IMR-90 (cell line): ENCODE measurements at regions not wholly inside any gene's neighbourhood (a gene's known extent, or its start where the extent isn't known, plus 50 kb on each side); places are given as distances from the start of the nearest gene placed in this dataset.

ENCODE experiments used
- TF ChIP-seq, protein P1 (sequence below): fragments of 150-350 bp; IDR thresholded peaks from 2 replicates; pipeline ENCODE4 v1.6.1; 2017; ENCODE audit warnings: mild to moderate bottlenecking, antibody characterized with exemption, low read length, low read depth

DNA sequence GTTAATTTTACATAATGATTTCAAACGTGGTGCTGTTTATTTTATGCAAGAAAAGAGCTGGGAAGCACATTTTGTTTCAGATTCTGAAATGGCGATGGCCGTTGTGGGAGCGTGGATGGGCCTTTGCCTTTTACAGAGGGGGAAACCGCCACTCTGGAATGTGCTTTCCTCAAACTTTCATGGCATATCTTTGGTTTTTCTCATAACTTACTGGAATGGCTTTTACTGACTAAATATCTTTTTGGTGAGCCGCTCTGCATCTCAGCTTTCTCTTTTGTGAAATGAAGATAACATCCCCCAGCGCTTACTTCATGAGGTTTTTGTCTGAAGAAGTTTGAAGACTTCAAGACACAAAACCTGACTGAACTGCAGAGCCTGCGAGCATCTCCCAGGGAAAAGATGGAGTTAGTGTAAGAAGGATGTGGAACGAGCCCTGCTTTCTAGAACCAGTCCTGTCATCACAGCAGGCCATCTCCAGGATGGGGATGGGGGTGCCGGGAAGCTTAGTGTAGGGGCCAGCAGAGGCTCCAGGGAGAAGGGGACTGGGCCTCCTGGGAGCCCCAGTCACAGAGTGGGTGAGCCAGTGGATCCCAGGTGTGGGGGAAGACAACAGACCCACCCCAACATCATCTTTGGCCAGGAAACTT lies 61.8 kb upstream of the TIAM2 start (continued):
- TF ChIP-seq, protein P1, sequence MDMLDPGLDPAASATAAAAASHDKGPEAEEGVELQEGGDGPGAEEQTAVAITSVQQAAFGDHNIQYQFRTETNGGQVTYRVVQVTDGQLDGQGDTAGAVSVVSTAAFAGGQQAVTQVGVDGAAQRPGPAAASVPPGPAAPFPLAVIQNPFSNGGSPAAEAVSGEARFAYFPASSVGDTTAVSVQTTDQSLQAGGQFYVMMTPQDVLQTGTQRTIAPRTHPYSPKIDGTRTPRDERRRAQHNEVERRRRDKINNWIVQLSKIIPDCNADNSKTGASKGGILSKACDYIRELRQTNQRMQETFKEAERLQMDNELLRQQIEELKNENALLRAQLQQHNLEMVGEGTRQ = no peak
